ENCODE measurements at regions not wholly inside any gene's neighbourhood (a gene's known extent, or its start where the extent isn't known, plus 50 kb on each side); places are given as distances from the start of the nearest gene placed in this dataset.

GRCh38 chr6:122118945-122119506, 280.4 kb upstream of the HSF2 start:
- no peak for TF ChIP-seq CTCF (IDR thresholded peaks at IDR 0.05)
- TF ChIP-seq POLR2A (IDR thresholded peaks at IDR 0.05; ENCODE audit: low read length): no peak
- TF ChIP-seq, protein P1, sequence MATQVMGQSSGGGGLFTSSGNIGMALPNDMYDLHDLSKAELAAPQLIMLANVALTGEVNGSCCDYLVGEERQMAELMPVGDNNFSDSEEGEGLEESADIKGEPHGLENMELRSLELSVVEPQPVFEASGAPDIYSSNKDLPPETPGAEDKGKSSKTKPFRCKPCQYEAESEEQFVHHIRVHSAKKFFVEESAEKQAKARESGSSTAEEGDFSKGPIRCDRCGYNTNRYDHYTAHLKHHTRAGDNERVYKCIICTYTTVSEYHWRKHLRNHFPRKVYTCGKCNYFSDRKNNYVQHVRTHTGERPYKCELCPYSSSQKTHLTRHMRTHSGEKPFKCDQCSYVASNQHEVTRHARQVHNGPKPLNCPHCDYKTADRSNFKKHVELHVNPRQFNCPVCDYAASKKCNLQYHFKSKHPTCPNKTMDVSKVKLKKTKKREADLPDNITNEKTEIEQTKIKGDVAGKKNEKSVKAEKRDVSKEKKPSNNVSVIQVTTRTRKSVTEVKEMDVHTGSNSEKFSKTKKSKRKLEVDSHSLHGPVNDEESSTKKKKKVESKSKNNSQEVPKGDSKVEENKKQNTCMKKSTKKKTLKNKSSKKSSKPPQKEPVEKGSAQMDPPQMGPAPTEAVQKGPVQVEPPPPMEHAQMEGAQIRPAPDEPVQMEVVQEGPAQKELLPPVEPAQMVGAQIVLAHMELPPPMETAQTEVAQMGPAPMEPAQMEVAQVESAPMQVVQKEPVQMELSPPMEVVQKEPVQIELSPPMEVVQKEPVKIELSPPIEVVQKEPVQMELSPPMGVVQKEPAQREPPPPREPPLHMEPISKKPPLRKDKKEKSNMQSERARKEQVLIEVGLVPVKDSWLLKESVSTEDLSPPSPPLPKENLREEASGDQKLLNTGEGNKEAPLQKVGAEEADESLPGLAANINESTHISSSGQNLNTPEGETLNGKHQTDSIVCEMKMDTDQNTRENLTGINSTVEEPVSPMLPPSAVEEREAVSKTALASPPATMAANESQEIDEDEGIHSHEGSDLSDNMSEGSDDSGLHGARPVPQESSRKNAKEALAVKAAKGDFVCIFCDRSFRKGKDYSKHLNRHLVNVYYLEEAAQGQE (IDR thresholded peaks at IDR 0.05): no peak
- no peak for TF ChIP-seq RNF2 (IDR thresholded peaks at IDR 0.05; ENCODE audit: borderline replicate concordance, low read depth)
- no peak for TF ChIP-seq HOXA7 (CRISPR knock-in tag; IDR thresholded peaks at IDR 0.05)
- TF ChIP-seq RAD21 (conservative IDR thresholded peaks at IDR 0.05 in 1 of 2, IDR thresholded peaks at IDR 0.05 in 1 of 2): no peak
- no peak for TF ChIP-seq RARB (CRISPR knock-in tag; IDR thresholded peaks at IDR 0.05)

Measured in A549 (cell line).